HG03097 (cell line): ENCODE measurements at regions not wholly inside any gene's neighbourhood (a gene's known extent, or its start where the extent isn't known, plus 50 kb on each side); places are given as distances from the start of the nearest gene placed in this dataset.
A peak's percentile ranks its signal among the peaks of the same experiment; 100 is the strongest.

Experiments
- ATAC-seq: cut with Tn5 transposase; IDR thresholded peaks from one replicate; pipeline ENCODE4 v1.9.1; 2021; ENCODE audit not compliant: unreplicated experiment, low FRiP score

DNA sequence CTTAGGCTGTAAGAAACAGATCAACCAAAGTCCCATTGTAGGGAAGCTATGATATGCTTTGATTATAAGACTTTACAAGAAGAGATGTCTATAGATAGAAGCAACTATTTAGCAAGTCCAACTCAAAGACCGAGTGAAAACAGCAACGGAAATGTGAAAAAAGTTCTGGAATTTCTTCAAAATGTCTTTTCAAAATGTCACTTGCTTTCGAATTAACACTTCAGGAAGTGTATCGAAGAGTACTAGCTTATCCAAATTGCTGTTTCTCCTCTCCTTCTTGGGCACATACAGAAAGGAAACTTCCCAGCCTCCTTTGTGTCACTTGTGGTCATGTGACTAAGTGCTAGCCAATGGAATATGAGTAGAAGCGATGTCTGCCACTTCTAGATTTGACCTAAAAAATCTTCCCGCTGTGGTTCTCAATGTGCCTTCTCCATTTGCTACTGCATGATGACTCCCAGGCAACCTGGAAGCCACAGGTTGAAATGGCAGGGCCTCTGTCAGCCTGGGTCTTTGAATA is 89.9 kb downstream of the TSEN15 start:
- no peak for ATAC-seq

DNA sequence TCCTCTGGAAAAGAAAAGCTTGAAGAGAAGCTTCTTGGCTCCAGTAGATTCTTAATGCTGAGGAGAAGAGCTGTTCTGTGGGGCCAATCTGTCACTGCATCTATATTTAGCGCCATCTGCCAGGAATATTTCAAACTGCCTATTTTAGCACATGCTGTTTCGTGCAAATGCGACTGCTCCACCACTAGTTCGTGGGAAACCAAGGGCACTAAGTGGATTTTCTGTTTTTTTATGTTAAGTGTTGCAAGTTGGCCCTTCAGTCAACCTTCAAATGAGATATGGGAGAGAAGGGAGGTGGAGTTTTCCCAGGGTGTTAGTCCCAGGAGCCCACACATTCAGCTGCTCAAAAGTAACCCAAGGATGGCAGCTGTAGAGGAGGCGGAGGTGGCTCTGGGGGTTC is 91.9 kb downstream of the TSEN15 start:
- no peak for ATAC-seq

DNA sequence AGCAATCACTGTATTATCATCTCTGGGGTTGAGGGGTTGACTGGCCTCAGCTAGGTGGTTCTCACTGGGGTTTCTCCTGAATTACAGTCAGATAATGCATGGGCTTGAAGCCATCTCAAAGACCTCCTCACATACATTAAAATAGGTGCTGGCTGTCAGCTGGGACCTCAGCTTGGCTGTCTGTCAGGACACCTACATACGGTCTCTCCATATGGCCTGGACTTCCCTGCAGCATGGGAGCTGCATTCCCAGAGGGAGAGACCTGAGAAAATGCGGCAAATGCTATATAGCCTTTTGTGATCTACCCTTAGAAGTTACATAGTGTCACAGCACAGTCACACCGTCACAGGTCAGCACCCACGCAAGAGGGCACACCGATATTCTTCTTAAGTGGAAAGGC is 93.6 kb downstream of the TSEN15 start:
- no peak for ATAC-seq

DNA sequence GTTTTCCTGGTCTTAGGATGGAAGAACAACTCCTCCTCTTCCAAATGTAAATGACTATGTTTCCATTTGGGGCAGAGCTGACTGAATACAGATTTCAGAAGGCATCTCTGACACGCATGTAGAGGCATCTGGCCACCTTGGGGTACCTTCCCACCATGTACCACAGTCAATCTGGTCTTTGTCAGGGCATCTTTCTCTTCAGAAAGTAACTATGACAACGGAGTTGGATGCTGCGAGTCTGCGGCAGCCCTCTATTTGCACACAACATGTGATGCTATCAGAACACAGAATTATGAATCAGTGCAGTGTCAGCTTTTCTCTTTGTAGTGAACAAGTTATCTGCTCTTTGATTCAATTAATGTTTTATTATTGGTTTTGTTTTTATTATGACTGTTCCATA is 94.7 kb downstream of the TSEN15 start:
- no peak for ATAC-seq

DNA sequence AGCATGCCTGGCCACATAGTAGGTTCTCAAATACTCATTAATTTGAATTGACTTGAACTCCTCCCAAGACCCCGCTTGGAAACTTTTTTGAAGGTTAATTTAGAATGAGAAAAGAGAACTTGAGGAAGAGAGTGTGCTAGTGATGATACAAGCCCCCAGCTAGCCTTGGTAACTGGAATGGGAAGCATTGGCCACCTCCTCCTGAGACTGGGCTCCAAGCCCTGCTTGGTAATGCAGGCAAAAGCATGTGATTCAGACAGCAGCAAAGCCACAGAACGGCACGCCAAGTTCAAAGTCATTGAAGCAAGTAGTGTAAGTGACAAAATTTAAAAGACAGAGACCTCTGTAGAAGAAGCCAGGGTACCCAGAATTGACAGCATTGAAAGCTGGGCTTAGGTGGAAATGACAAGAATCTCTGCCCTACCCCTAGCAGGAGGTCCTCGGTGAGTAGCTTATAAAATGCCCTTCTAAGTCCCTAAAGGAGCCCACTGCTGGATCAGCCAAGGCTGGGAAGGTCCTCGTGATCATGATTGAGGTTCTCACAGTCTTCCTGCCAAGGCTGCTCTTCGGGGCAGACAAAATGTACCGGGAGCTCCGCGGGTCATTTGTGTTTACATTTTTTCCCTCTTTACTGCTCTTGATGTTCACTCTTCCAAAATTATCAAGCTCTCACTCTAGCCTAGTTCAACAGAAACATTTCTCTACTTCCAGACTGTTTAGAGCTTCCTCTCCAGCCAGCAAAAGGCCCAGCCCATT is 99.4 kb downstream of the TSEN15 start:
- ATAC-seq: no peak

DNA sequence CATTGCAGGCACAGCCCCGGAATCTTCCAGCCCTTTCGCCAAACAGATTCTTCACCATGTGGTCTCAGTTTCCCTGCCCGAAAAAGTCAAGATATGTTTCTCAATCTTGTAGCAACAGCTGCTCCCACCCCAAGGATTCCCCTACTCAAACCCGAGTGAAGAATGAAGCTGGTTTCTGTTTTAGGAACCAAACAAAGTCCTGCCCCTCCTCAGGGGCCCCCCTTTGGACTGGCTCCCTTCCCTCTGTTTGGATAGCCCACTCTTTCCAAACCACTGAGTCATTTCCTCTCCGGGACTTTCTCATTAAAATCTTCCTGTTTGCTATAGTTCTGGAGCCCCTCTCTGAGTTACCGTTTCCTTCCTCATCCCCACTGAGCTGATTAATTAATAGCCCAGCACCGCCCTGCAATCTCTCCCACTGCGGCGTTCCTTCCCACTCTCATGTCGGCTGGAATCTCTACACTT is 100.9 kb downstream of the TSEN15 start:
- no peak for ATAC-seq

DNA sequence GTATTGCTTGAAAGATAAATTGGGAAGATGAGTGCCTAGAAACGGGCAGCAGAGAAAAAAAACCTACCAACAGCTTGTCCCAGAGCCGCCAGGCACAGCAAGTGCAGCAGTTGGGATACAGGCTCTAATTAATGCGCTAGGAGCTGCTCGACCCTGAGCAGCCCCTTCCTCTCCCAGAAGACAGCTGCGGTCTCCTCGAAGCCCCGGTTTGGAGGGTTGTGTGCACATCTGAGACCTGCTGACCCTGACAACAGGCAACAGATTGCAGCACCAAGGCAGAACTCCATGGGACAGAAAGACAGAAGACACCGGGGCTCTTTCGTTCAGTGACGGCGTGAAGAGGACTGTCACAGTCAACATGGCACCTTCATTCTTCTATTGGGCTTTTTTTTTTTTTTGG is 101.4 kb downstream of the TSEN15 start:
- no peak for ATAC-seq

DNA sequence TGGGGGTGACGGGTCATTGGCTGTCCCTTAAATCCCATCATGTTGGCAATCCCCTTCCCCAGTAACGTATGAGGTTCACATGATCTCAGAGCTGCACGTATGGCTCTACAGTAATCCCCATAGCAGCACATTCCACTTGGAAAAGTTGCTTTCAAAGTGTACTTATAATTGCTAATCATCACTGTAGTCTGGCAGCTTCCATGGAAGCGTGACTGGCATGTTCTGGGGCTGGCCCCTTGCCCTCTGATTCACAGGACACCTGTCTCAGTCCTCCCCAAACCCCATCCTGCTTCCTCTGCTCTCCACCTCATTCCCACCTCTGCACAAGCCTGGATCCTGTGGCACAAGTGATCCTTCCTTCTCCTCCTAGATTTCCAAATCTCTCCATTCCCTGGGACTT is 102.2 kb downstream of the TSEN15 start:
- no peak for ATAC-seq

DNA sequence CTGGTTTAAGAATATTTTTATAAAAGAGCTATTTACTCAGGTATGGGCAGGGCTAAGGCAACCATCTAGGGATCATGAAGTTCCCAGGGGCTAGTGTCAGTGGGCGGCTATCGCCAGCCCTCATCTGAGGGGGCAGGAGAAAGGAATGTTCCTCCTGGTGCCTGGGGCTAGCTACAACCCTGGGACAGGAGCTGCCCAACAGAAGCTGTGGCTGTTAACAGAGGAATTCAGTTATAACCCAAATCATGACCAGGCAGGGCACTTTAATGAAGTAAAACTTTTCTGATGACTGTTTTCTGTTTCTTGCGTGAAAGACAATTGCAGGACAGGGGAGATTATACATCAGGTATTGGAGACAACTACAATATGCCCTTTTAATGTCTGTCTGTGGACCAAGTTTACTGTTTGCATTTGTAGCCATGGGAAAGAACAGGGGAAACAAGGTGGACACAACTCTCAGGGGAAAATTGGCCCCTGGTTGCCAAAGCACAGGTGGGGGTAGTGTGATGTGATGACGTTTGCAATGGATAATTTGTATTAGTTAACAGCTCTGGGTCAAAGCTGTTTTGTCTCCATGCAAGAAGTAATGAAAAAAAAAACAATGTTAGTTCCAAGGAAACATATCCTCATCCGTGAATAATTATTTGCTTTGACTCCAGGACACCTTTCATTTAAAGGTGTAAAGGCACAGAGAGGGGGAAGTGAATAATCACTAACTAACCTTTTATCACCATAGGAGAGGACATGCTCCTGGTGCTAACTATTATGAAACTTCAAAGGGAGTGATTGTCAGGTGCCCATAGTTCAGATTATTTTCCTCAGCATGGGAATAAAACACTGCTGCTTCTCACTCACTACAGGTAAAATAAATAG is 105.2 kb downstream of the TSEN15 start:
- no peak for ATAC-seq

DNA sequence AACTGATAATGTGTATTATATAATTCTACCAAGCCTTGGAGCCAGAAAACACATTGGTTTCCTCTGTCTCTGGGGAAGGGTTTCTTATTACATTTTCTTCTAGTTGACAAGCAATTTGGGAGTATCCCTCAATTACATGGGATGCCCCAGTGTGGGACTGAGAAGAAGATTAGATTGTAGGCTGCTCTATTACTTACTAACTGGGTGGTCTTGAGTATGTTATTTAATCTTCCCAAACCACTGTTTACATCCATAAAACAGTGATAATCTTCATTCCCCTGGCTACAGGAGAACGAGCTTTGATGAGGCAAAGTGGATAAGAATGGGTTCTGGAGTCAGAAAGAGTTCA is 105.8 kb downstream of the TSEN15 start:
- no peak for ATAC-seq

DNA sequence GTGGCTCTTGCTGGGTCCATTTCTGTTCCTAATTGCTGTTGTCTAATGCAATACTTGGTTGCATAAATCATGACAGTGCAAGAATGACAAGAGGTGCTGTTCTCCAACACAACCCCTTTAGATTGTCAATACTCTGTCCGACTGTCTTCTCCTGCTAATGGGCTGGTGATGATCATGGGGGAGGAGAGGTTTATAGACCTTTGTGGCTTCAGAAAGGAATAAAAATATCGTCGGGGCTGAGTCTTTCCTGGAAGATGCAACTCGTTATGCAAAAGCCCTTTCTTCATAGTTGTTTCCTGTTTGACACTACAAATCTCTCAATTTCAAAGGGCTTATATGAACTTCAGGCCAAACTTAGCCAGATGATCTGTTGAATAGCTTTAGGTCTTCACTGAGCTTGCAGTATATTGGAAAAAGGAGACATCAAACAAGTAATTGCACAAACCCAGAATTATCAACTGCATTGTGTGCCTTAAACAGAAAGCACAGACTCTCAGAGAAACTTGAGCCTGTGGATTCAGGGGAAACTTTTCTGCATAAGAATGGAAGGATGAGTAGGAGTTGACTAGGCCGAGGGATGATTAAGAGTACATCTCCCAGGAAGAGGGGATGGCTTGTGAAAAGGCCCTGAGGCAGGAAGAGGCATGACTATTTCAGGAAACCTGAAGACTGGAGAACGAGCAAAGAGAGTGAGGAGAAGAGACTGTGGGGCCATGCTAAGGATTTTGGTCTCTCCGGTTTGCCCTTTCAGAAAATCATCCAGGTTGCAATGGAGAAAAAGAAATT is 107.6 kb downstream of the TSEN15 start:
- ATAC-seq: no peak

DNA sequence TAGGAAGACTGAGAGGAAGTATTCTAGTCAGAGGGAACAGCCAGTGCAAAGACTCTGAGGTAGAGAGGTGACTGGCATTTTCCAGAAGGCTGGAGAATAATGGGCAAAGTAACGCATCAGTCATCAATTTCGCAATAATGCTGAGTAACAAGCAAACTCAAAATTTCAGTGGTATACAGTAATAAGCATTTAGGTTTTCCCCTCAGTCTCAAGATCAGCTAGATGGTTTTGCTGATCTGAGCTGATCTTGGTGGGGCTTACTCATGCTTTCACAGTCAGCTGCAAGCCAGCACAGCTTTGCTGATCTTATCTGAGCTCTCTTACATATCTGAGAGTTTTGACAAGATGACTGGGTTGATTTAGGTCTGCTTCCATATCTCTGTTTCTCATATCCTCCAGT is 108.7 kb downstream of the TSEN15 start:
- ATAC-seq: no peak

DNA sequence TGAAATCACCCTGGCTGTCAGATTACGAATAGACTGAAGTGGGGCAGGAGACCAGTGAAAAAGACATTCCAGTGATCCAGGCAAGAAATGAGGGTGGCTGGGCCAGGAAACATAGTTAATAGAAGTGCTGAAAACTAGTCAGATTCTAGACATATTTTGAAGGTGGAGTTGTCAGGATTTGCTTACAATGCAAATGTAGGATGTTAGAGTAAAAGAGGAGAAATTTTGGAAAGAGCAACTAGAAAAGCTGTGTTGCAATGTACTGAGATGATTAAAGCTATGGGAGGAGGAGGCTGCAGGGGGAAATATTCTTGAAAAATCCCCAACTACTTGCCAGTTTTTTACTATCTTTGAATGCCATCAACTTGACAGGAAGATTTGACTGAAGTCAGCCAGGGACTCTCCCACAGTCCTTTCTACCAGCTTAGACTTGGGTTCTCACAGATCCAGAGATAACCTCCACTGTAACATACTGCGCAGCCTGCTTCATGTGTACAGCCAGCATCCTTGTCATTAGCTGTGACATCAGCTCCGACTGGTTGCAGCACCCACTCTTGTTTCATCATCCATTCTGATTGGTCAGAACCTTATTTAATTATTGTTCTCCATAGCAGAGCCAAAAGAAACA is 109.7 kb downstream of the TSEN15 start:
- ATAC-seq: no peak

DNA sequence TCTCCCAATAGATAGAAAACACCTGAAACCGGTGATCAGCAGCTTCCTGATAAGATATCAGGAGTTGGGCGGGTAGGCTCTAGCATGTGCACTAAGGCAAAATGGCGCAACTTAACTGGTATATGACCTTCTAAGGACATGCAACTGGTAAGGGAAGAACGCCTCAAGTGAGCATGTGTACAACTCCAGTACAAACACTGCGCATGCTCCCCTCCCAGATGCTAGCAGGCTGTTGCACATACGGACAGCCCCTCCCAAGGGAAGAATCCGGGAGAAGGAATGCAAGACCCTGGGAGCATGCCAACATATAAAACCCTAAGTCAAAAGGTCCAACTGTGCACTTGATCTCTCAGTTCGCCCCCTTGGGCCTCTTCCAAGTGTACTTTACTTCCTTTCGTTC is 110.8 kb downstream of the TSEN15 start:
- ATAC-seq: no peak

DNA sequence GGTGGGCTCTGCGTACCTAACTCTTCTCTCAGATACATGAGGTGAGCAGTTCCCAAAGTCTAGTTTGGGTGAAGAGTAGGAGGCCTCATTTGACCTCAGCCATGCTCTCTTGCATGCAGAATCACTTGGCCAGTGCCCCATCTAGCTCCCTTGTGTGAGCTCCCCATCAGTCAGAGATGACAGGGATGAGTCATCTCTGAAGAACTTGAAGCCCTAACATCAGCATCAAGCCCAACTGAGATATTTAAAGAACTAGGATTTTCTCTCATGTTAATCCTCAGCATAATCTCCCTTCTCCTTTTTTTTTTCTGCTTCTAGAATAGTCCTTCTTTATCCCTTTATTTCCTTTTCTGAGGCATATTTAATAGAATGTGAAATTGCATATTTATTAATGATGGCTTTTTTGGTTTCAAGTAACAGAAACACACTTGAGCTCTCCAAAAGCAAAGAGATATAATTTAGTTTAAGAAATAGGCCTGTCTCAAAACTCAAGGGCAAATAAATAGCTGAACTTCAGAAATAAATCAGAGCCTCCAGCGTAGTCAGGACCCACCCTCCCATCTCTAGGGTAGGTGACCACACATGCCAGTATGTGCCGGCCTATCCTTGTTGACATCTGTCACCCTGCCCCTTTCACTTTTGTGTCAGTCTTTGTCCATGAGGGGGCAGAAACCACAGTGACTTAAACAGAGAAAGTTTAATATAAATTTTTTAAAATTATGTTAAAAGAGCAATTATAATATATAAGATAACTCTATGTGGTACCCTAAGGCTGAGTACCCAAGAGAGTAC is 112.3 kb downstream of the TSEN15 start:
- peak; percentile 58 for ATAC-seq

DNA sequence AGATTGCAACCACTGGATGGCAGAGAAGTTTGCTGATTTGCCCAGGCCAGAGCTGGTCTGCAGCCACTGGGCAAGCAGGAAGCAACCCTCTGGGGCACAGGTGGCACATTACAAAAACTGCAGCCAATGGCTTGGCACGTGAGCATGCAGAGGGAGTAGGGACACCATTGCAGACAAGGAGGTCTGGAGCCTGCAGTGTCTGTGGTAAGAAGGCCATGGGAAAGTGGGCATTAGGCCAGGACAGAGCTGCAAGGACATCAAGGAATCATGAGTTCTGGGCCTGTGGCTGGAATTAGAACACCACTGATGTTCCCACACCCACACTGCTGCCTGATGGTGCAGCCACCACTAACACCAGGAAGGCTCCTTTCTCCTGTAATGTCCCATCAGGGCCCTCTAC is 113.0 kb downstream of the TSEN15 start:
- no peak for ATAC-seq

DNA sequence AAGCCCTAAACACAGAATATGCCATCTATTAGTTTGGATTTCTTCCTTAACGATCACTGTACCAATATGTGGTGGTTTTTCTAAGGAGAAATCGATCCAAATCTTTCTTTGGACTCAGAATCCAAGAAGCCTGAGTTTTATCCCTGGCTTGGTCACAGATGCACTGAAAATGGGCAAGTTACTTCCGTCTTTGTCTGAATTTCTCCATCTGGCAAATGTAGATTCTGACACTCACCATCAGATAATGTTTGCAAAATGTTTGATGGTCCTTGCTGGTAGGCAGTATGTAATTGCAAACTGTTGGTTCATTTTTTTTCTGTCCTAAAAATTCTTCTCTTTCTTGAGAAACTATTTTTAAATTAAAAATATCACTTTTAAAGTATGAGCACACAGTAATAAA is 115.0 kb downstream of the TSEN15 start:
- no peak for ATAC-seq

DNA sequence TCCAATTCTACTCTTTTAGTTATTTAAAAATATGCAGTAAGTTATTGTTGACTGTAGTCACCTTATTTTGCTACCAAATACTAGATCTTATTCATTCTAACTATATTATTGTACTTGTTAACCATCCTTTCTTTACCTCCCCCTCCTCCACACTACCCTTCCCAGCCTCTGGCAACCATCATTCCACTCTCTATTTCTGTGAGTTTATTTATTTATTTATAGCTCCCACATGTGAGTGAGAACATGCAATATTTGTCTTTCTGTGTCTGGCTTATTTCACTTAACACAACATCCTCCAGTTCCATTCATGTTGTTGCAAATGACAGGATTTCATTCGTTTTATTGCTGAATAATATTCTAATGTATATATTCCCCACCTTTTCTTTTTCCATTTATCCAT is 115.8 kb downstream of the TSEN15 start:
- no peak for ATAC-seq

DNA sequence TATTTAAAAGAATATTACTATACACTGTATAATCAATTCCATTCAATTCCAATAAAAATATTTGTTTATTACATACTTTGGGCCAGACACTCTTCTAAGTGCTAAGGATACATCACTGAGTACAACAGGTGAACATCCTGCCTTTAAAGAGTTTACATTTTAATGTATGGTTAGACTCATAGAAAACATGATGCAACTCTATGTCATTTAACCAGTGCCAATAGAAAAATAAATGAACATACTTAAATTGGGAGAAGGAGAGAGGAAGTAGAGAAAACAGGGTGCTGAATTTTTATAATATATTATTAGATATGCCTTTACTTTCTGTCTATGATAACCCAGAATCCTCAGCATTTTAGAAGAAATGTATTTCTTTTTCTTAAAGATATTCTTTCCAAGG is 119.2 kb downstream of the TSEN15 start:
- ATAC-seq: no peak

DNA sequence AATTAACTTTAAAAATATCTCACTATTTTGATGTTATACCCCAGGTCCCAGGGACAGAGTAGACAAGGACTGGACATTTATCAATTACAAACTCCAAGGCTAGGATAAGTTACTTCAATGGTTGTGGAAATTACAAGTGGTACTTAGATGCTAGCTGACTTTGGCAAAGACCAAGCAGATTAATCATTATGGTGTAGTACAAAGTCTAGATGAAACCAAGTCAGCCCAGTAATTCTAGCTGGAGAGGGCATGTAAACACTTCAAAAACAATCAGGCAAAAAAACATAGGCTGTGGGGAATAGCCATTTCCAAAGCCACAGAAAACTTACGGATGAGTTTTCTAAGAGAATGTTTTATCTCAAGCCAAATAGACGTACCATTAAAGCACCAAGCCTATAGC is 124.5 kb downstream of the TSEN15 start:
- ATAC-seq: no peak
